ENCODE measurements at regions not wholly inside any gene's neighbourhood (a gene's known extent, or its start where the extent isn't known, plus 50 kb on each side); places are given as distances from the start of the nearest gene placed in this dataset.

DNA sequence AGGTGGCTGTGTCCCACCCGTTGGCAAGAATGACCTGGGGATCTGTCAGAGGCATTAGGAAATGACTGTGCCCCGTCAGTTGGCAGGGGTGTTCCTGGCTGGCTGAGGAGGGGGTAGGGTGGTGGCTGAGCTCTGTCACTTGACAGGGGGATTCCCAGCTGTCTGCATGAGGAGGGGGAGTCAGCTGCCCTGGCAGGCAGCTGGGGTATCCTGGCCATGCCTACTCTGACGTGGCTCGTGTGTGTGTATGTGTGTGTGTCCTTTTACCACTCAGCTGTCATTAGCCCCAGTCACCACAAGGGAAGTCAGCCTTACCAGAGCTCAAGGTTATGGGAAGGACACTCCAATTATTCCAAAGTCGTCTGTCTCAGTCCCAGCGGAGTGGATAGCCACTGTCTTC is 93.2 kb downstream of the EFNB1 start:
- Histone ChIP-seq H3K27me3 (ENCODE audit: control insufficient read depth, insufficient read depth, low read length) (no peaks in the 10 kb centered on the region), H3K4me1 (ENCODE audit: control insufficient read depth, insufficient read depth, low read length) (no peaks in the 10 kb centered on the region), H3K27ac (ENCODE audit: low read length) (no peak overlapping the region), H3K9me3 (ENCODE audit: control insufficient read depth, insufficient read depth, low read depth, low read length) (no peaks in the 10 kb centered on the region), H3K4me3 (ENCODE audit: low read depth in 2 of 2, low read length in 2 of 2) (no peak overlapping the region), H3K36me3 (ENCODE audit: control insufficient read depth, insufficient read depth, low read length) (no peaks in the 10 kb centered on the region)
- no peak for DNase-seq (ENCODE audit: low read depth, low spot score)
- BruUV-seq (replicated peaks), result no TSS peak
- CTCF ChIA-PET, result no interaction called here
- intact Hi-C loops (cut with micrococcal nuclease; ENCODE audit: unreplicated experiment), result no loop called here
- 0 out of 2 replicates have a peak, but pooled peaks have one; percentile 38 for ATAC-seq
- no peak for TF ChIP-seq SIN3A (IDR thresholded peaks at IDR 0.05; ENCODE audit: borderline replicate concordance, insufficient read depth, low read depth, low read length)
- TF ChIP-seq TCF7L2 (IDR thresholded peaks at IDR 0.05; ENCODE audit: low read depth, low read length), result no peak
- TF ChIP-seq, protein P1, sequence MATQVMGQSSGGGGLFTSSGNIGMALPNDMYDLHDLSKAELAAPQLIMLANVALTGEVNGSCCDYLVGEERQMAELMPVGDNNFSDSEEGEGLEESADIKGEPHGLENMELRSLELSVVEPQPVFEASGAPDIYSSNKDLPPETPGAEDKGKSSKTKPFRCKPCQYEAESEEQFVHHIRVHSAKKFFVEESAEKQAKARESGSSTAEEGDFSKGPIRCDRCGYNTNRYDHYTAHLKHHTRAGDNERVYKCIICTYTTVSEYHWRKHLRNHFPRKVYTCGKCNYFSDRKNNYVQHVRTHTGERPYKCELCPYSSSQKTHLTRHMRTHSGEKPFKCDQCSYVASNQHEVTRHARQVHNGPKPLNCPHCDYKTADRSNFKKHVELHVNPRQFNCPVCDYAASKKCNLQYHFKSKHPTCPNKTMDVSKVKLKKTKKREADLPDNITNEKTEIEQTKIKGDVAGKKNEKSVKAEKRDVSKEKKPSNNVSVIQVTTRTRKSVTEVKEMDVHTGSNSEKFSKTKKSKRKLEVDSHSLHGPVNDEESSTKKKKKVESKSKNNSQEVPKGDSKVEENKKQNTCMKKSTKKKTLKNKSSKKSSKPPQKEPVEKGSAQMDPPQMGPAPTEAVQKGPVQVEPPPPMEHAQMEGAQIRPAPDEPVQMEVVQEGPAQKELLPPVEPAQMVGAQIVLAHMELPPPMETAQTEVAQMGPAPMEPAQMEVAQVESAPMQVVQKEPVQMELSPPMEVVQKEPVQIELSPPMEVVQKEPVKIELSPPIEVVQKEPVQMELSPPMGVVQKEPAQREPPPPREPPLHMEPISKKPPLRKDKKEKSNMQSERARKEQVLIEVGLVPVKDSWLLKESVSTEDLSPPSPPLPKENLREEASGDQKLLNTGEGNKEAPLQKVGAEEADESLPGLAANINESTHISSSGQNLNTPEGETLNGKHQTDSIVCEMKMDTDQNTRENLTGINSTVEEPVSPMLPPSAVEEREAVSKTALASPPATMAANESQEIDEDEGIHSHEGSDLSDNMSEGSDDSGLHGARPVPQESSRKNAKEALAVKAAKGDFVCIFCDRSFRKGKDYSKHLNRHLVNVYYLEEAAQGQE (IDR thresholded peaks at IDR 0.05; ENCODE audit: insufficient read depth in 1 of 2, low read depth in 2 of 2, low read length in 1 of 2), result no peak
- TF ChIP-seq, protein P2, sequence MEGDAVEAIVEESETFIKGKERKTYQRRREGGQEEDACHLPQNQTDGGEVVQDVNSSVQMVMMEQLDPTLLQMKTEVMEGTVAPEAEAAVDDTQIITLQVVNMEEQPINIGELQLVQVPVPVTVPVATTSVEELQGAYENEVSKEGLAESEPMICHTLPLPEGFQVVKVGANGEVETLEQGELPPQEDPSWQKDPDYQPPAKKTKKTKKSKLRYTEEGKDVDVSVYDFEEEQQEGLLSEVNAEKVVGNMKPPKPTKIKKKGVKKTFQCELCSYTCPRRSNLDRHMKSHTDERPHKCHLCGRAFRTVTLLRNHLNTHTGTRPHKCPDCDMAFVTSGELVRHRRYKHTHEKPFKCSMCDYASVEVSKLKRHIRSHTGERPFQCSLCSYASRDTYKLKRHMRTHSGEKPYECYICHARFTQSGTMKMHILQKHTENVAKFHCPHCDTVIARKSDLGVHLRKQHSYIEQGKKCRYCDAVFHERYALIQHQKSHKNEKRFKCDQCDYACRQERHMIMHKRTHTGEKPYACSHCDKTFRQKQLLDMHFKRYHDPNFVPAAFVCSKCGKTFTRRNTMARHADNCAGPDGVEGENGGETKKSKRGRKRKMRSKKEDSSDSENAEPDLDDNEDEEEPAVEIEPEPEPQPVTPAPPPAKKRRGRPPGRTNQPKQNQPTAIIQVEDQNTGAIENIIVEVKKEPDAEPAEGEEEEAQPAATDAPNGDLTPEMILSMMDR (IDR thresholded peaks at IDR 0.05), result no peak
- no peak for TF ChIP-seq POLR2AphosphoS5 (IDR thresholded peaks at IDR 0.05; ENCODE audit: low read depth, low read length)
- in situ Hi-C loops (cut with HindIII; ENCODE audit: low pct_unique_long_range_greater_than_20kb, low sequenced_read_pairs), result no loop called here
- POLR2A ChIA-PET, result no interaction called here

DNA sequence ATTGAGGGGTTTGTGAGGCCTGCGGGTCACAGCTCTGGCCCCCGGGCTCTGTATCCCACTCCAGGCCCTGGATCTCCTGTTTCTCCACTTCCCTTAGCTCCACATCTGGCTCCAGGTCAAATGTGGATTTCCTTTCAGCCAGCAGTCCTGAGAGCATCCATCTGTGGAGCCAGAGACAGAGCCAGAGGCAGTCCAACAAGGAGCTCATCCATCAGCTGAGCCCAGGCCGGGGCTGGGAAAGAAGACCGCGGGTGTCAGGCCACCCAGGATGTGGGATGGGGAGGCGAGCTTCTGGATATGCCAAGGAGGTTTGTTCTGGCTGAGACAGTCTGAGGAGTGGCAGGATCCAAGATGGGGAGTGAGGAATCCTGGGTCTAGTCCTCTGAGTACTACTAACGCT is 91.7 kb downstream of the EFNB1 start:
- no peaks in the 10 kb centered on the region for H3K4me1 ChIP-seq (ENCODE audit: control insufficient read depth, insufficient read depth, low read length)
- POLR2A ChIA-PET, result no interaction called here
- ATAC-seq (no peak), DNase-seq (ENCODE audit: low read depth, low spot score) (no peak)
- in situ Hi-C loops (cut with HindIII; ENCODE audit: low pct_unique_long_range_greater_than_20kb, low sequenced_read_pairs), result no loop called here
- no peak overlapping the region for H3K4me3 ChIP-seq (ENCODE audit: low read depth in 2 of 2, low read length in 2 of 2)
- intact Hi-C loops (cut with micrococcal nuclease; ENCODE audit: unreplicated experiment), result no loop called here
- CTCF ChIA-PET, result no interaction called here
- H3K9me3 ChIP-seq (ENCODE audit: control insufficient read depth, insufficient read depth, low read depth, low read length), result no peaks in the 10 kb centered on the region
- no TSS peak for BruUV-seq (replicated peaks)
- no peaks in the 10 kb centered on the region for H3K27me3 ChIP-seq (ENCODE audit: control insufficient read depth, insufficient read depth, low read length)
- H3K36me3 ChIP-seq (ENCODE audit: control insufficient read depth, insufficient read depth, low read length), result no peaks in the 10 kb centered on the region
- TF ChIP-seq TCF7L2 (IDR thresholded peaks at IDR 0.05; ENCODE audit: low read depth, low read length) (no peak), SIN3A (IDR thresholded peaks at IDR 0.05; ENCODE audit: borderline replicate concordance, insufficient read depth, low read depth, low read length) (no peak), POLR2AphosphoS5 (IDR thresholded peaks at IDR 0.05; ENCODE audit: low read depth, low read length) (no peak)
- TF ChIP-seq, protein P1 (IDR thresholded peaks at IDR 0.05; ENCODE audit: insufficient read depth in 1 of 2, low read depth in 2 of 2, low read length in 1 of 2), result no peak
- TF ChIP-seq, protein P2 (IDR thresholded peaks at IDR 0.05), result no peak
- no peak overlapping the region for H3K27ac ChIP-seq (ENCODE audit: low read length)
